ENCODE measurements at regions not wholly inside any gene's neighbourhood (a gene's known extent, or its start where the extent isn't known, plus 50 kb on each side); places are given as distances from the start of the nearest gene placed in this dataset.

GRCh38 chr7:140231771-140232491 is 55.1 kb upstream of the KDM7A start:
- Histone ChIP-seq H3K4me2 (peak overlapping the region; percentile 96), H3K4me1 (ENCODE audit: control insufficient read depth in 1 of 2, insufficient read depth in 2 of 2, low read depth in 1 of 2, low read length in 1 of 2) (peaks cover 0 to 11% of the 10 kb centered on the region in 2 experiments; a peak in 1 of 4 replicates), H3K9me3 (no peaks in the 10 kb centered on the region), H2AFZ (ENCODE audit: low read depth) (peak overlapping the region; percentile 84; the same call in 1 of the 2 replicates), H3K9ac (no peak overlapping the region), H4K20me1 (ENCODE audit: insufficient read depth) (no peaks in the 10 kb centered on the region), H3K27me3 (ENCODE audit: insufficient read depth) (peaks cover 31% of the 10 kb centered on the region), H3K27ac (ENCODE audit: low read depth in 2 of 2, low read length in 1 of 2) (no peak overlapping the region), H3F3A (replicated peaks; ENCODE audit: insufficient read depth) (no peaks in the 10 kb centered on the region), H3K4me3 (ENCODE audit: low read depth in 2 of 2, low read length in 1 of 2) (peak overlapping the region in 1 of 2 experiments; percentile 56; a peak in 1 of 4 replicates), H3K36me3 (replicated peaks in 1 of 2; ENCODE audit: control insufficient read depth in 1 of 2, insufficient read depth in 2 of 2, low read length in 1 of 2) (no peaks in the 10 kb centered on the region), H3K9me2 (no peaks in the 10 kb centered on the region), H3K79me2 (ENCODE audit: insufficient read depth) (no peaks in the 10 kb centered on the region)
- no peak for DNase-seq
- ChIA-PET POLR2A (interaction anchor here (1.5 kb wide), 1 partner anchor 55 kb away, joined by 8 read pairs; the partner anchor contains the start of gene KDM7A), CTCF (interaction anchor here (0.7 to 2.0 kb wide), 3 partner anchors 10 to 114 kb away, joined by 4 to 5 read pairs (median 4); no protein-coding TSS in a partner anchor)
- no peak for TF ChIP-seq NRF1 (IDR thresholded peaks at IDR 0.05; ENCODE audit: low read depth, low read length)
- no peak for TF ChIP-seq USF2 (IDR thresholded peaks at IDR 0.05; ENCODE audit: borderline replicate concordance, low read depth, low read length)
- no peak for TF ChIP-seq TEAD4 (IDR thresholded peaks at IDR 0.05; ENCODE audit: borderline replicate concordance, insufficient read depth)
- 73% methylated on average over 13 of the region's 13 CpGs for WGBS (ENCODE audit: low lambda C conversion rate)

DNA sequence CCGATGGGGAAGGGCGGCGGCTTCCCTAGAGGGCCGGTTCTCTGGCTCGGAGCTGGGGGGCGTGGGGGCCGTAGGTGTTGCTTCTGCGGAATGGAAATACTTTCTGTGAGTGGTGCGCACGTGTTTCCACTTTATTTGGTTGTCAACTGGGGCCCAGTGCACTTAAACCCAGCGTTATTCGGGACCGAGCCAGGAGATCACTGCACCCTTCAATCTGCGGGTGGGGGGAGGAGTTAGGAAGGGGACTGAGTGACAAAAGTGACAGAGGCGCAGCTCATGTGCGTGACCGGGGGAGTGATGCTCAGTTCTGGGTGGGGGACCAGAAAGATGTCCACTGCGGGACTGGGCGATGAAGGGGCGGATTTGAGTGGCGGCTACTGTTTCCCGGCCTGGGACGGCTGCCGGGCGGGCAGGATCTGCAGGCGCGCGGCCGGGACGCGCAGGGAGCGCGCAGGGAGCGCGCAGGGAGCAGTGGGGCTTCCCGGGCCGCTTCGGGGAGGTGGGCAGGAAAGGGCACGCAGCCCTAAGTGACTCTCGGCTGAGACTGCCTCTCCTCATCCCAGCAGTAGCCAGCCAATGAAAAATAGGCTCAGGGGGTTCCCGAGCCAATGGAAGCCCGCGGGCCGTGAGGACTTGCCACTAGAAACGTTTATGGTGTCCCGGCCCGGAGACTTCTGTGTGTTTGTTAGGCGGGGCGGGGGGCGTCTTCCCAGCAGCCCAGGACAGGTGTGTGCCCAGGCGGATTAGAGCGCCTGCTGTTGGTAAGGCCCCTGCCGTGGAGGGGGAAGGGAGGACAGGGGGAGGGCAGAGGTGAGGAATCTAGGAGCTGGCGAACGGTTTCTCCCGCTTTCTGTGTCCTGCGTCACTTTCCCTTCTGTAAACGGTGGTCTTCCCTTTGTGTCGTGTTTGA is 54.3 kb upstream of the KDM7A start:
- Histone ChIP-seq H3K9me2 (no peaks in the 10 kb centered on the region), H3K27ac (ENCODE audit: low read depth in 2 of 2, low read length in 1 of 2) (peak overlapping the region in 1 of 2 experiments; percentile 11; a peak in 1 of 4 replicates), H3K36me3 (replicated peaks in 1 of 2; ENCODE audit: control insufficient read depth in 1 of 2, insufficient read depth in 2 of 2, low read length in 1 of 2) (no peaks in the 10 kb centered on the region), H4K20me1 (ENCODE audit: insufficient read depth) (no peaks in the 10 kb centered on the region), H3K4me3 (ENCODE audit: low read depth in 2 of 2, low read length in 1 of 2) (peak overlapping the region; percentile 56 to 72), H3K9ac (no peak overlapping the region), H3F3A (replicated peaks; ENCODE audit: insufficient read depth) (no peaks in the 10 kb centered on the region), H3K9me3 (no peaks in the 10 kb centered on the region), H3K4me1 (ENCODE audit: control insufficient read depth in 1 of 2, insufficient read depth in 2 of 2, low read depth in 1 of 2, low read length in 1 of 2) (peaks cover 0 to 11% of the 10 kb centered on the region in 2 experiments; a peak in 1 of 4 replicates), H3K4me2 (peak overlapping the region; percentile 96), H3K27me3 (ENCODE audit: insufficient read depth) (peaks cover 34% of the 10 kb centered on the region), H3K79me2 (ENCODE audit: insufficient read depth) (no peaks in the 10 kb centered on the region), H2AFZ (ENCODE audit: low read depth) (peak overlapping the region; percentile 84)
- 9% methylated on average over 39 of the region's 59 CpGs for WGBS (ENCODE audit: low lambda C conversion rate)
- peak; percentile 98 for DNase-seq
- CTCF ChIA-PET, result interaction anchor here (0.7 to 2.0 kb wide), 4 partner anchors 11 to 115 kb away, joined by 3 to 5 read pairs (median 4); no protein-coding TSS in a partner anchor
- POLR2A ChIA-PET, result interaction anchor here (1.5 kb wide), 1 partner anchor 54 kb away, joined by 8 read pairs; the partner anchor contains the start of gene KDM7A
- TF ChIP-seq MAX (IDR thresholded peaks at IDR 0.05; ENCODE audit: low read depth) (no peak; the same call in 1 of the 2 replicates), RFX5 (IDR thresholded peaks at IDR 0.05; ENCODE audit: low read length) (peak; percentile 91), YY1 (IDR thresholded peaks at IDR 0.05; ENCODE audit: low read depth) (no peak), FOSL2 (IDR thresholded peaks at IDR 0.05; ENCODE audit: borderline replicate concordance, low read depth) (no peak), NRF1 (IDR thresholded peaks at IDR 0.05; ENCODE audit: low read depth, low read length) (peak; percentile 39), MXI1 (IDR thresholded peaks at IDR 0.05; ENCODE audit: low read depth, low read length) (peak; percentile 90), CHD2 (IDR thresholded peaks at IDR 0.05; ENCODE audit: low read length, partially characterized antibody) (peak; percentile 6), POLR2AphosphoS5 (IDR thresholded peaks at IDR 0.05; ENCODE audit: low read depth, low read length) (no peak), GABPA (IDR thresholded peaks at IDR 0.05; ENCODE audit: low read depth) (no peak), TAF1 (IDR thresholded peaks at IDR 0.05; ENCODE audit: borderline replicate concordance, low read depth, low read length) (no peak), RCOR1 (IDR thresholded peaks at IDR 0.05; ENCODE audit: low read length) (peak; percentile 18; the same call in 1 of the 2 replicates)
- TF ChIP-seq, protein P1, sequence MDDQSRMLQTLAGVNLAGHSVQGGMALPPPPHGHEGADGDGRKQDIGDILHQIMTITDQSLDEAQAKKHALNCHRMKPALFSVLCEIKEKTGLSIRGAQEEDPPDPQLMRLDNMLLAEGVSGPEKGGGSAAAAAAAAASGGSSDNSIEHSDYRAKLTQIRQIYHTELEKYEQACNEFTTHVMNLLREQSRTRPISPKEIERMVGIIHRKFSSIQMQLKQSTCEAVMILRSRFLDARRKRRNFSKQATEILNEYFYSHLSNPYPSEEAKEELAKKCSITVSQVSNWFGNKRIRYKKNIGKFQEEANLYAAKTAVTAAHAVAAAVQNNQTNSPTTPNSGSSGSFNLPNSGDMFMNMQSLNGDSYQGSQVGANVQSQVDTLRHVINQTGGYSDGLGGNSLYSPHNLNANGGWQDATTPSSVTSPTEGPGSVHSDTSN (IDR thresholded peaks at IDR 0.05), result 0 out of 2 replicates have a peak, but pooled peaks have one; percentile 29
- TF ChIP-seq, protein P2, sequence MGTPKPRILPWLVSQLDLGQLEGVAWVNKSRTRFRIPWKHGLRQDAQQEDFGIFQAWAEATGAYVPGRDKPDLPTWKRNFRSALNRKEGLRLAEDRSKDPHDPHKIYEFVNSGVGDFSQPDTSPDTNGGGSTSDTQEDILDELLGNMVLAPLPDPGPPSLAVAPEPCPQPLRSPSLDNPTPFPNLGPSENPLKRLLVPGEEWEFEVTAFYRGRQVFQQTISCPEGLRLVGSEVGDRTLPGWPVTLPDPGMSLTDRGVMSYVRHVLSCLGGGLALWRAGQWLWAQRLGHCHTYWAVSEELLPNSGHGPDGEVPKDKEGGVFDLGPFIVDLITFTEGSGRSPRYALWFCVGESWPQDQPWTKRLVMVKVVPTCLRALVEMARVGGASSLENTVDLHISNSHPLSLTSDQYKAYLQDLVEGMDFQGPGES (IDR thresholded peaks at IDR 0.05; ENCODE audit: low read depth, low read length), result peak; percentile 28; the same call in 1 of the 2 replicates

All from SK-N-SH (cell line).